ENCODE measurements at regions not wholly inside any gene's neighbourhood (a gene's known extent, or its start where the extent isn't known, plus 50 kb on each side); places are given as distances from the start of the nearest gene placed in this dataset.

DNA sequence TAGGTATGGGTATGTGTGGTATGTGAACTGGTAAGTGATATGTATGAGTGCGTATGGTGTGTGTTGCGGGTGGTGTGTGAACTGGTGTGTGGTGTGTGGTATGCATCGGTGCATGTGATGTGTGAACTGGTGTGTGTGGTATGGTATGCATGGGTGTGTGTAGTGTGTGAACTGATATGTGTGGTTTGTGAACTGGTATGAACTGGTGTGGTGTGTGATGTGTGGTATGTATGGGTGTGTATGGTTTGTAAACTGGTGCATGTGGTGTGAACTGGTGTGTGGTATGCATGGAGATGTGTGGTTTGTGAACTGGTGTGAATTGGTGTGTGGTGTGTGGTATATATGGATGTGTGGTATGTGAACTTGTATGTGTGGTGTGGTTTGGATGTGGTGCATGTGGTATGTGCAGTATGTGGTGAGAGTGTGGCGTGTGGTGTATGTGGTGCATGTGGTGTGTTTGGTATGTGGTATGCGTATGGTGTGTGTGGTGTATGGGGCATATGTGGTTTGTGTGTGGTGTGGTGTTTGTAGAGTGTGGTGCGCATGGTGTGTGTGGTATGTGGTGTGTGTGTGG, 208.9 kb upstream of the TNP1 start:
- no peaks in the 10 kb centered on the region for H3K9me3 Mint-ChIP-seq
- no peak overlapping the region for H3K27ac Mint-ChIP-seq
- H3K27me3 Mint-ChIP-seq (ENCODE audit: low read depth), result peaks cover 4% of the 10 kb centered on the region
- H3K4me1 Mint-ChIP-seq (ENCODE audit: low read depth), result no peaks in the 10 kb centered on the region
- H3K4me3 Mint-ChIP-seq, result no peak overlapping the region
- H3K36me3 Mint-ChIP-seq (ENCODE audit: low read depth), result no peaks in the 10 kb centered on the region

DNA sequence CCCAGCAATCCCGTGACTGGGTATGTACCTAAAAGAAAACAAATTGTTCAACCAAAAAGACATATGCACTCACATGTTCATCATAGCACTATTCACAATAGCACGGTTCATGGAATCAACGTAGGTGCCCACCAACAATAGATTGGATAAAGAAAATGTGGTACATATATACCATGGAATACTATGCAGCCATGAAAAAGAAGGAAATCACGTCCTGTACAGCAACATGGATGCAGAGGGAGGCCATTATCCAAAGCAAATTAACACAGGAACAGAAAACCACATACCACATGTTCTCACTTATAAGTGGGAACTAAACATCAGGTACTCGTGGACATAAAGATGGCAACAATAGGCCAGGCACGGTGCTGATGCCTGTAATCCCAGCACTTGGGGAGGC, 207.9 kb upstream of the TNP1 start:
- Mint-ChIP-seq H3K4me3 (no peak overlapping the region), H3K4me1 (ENCODE audit: low read depth) (no peaks in the 10 kb centered on the region), H3K36me3 (ENCODE audit: low read depth) (no peaks in the 10 kb centered on the region), H3K27ac (no peak overlapping the region), H3K27me3 (ENCODE audit: low read depth) (peaks cover 11% of the 10 kb centered on the region), H3K9me3 (no peaks in the 10 kb centered on the region)

DNA sequence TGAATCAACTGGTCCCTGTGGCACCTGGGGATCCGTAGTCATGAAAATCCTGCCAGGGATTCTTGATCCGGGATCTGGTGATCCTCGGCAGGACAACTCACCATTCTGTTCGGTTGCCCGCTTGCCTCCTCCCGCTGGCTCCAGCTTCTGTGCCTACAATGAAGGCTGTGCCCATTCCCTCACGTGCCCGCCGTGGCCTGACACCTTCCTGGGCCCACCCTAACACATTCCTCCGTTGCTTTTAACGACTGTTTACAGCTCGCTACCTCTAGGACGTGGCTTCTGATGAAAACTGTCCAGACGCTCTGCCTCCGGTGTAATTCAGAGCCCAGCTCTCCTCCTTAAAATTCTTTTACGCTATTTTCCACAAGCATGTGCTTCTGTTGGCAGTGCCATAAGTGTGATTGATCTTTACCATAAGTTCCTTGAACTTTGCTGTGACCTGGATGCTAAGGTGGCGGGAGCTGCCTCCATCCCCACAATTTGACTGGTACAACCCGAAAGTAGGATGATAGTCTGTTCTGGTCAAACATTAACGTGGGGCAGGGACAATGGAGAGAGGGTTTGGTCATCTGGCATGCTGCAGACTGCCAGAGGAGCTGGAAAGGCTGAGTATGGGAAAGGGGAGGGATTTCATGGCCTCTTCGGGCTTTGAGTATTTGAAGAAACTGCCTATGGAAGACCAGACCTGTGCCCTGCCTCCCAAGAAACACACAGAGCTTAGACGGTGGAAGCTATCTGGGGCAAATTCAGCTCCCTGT, 206.8 kb upstream of the TNP1 start:
- peaks cover 12% of the 10 kb centered on the region for H3K27me3 Mint-ChIP-seq (ENCODE audit: low read depth)
- no peak overlapping the region for H3K4me3 Mint-ChIP-seq
- no peaks in the 10 kb centered on the region for H3K4me1 Mint-ChIP-seq (ENCODE audit: low read depth)
- H3K27ac Mint-ChIP-seq, result no peak overlapping the region
- no peaks in the 10 kb centered on the region for H3K9me3 Mint-ChIP-seq
- no peaks in the 10 kb centered on the region for H3K36me3 Mint-ChIP-seq (ENCODE audit: low read depth)

DNA sequence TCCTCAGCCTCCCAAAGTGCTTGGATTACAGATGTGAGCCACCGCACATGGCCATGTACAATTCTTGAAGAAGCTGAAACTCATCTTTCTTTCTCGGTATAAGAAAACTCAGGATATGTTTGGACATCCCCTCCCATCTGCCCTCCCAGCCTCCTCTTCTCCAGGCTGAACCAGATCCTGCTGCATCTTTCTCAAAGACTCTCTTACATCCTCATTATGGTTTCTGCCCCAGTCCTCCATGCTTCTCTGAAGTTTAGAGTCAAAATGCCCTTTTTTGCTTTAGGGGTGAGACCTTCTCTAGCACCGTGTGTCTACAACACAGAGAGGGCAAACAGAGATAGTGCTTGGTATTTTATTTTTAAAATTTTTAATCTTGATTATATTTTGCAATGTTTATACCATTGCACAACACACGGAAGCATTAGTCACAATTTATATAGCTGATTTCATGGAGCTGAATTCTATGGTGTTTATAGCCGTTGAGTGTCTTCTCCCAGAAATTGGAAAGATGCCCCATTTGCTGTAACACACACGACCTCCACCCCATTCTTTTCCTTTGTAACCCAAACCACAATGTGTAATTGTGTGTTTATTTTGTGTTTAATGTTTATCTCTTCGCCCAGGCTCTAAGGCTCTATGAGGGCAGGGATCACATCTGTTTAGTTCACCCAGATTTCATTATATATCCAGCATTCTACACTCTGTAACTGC, 206.0 kb upstream of the TNP1 start:
- H3K9me3 Mint-ChIP-seq, result no peaks in the 10 kb centered on the region
- no peak overlapping the region for H3K27ac Mint-ChIP-seq
- no peaks in the 10 kb centered on the region for H3K36me3 Mint-ChIP-seq (ENCODE audit: low read depth)
- no peaks in the 10 kb centered on the region for H3K4me1 Mint-ChIP-seq (ENCODE audit: low read depth)
- H3K4me3 Mint-ChIP-seq, result no peak overlapping the region
- H3K27me3 Mint-ChIP-seq (ENCODE audit: low read depth), result peaks cover 12% of the 10 kb centered on the region

DNA sequence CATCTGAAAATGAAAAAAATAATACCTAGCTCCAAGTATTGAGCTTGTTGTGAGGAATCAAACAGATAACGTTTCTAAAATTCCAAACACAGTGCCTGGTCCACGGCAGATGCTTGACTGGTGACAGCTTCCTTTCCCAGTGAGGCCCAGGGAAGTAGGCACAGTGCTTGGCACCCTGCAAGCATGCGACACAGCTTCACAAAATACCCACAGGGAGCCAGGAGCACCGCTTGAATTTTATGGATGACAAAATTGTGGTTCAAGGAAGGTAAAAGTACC, 205.1 kb upstream of the TNP1 start:
- H3K4me3 Mint-ChIP-seq, result no peak overlapping the region

DNA sequence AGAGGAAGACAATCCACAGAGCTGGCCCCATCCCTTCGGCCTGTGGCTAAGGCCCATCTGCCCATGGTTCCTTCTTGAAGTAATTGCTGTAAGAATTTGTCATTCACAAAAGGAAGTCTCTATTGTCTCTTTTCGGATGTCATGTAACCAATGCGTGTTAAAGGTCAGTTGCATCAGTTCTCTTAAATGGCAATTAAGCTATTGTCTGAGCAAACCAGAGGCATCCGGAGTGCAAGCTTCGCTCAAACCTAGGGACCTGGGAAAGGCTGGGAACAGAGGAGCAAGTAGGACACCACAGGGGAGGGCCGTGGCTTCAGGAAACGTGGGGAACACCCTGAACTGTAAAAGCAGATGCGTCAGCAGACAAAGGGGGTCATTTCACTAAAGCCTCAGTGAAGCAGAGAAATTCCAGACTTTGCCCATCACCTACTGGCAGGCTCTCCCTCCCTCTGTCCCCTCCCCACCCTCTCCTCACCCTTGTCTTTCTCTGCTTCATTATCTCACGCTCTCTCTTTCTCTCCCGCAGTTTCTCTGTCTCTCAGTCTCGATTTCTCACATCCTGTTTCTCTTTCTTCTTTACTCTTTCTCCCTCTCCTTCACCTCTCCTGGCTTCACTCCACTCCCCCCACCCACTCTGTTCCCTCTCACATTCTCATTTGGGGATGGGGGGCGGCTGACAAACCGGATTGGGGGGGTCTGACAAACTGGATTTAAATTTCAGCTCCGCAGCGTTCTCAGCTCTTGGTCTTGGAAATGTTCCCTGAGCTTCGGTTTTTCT, 204.6 kb upstream of the TNP1 start:
- H3K27me3 Mint-ChIP-seq (ENCODE audit: low read depth), result peaks cover 12% of the 10 kb centered on the region
- no peaks in the 10 kb centered on the region for H3K9me3 Mint-ChIP-seq
- no peak overlapping the region for H3K4me3 Mint-ChIP-seq
- no peak overlapping the region for H3K27ac Mint-ChIP-seq
- H3K36me3 Mint-ChIP-seq (ENCODE audit: low read depth), result no peaks in the 10 kb centered on the region
- no peaks in the 10 kb centered on the region for H3K4me1 Mint-ChIP-seq (ENCODE audit: low read depth)

More for the DNA sequence above, 205.1 kb upstream of the TNP1 start:
- Mint-ChIP-seq H3K27ac (no peak overlapping the region), H3K36me3 (ENCODE audit: low read depth) (no peaks in the 10 kb centered on the region), H3K4me1 (ENCODE audit: low read depth) (no peaks in the 10 kb centered on the region), H3K27me3 (ENCODE audit: low read depth) (peaks cover 12% of the 10 kb centered on the region), H3K9me3 (no peaks in the 10 kb centered on the region)

DNA sequence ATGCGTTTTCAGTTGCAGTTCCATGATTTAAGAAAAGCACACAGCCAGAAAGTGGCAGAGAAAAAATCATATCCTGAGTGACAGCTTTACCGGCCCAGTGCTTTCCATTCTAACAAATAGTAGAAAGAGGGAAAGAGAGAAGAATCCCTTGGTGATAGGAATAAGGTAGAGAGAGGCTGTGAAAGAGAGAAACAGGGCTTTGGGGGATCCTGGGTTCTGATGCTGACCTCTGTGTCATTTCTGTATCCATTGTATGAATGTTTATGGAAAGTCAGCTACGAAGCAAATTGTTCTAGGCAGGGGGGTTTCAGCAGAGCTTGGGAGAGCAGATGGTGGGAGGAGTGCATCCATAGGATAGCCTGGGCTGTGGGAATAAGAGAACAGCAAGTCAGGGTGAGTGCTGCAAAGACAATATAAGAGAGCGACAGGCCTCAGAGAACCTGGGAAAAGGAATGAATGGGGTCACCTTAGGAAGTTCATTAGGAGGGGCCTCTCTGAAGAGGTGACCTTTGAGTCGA, 203.4 kb upstream of the TNP1 start:
- Mint-ChIP-seq H3K4me1 (ENCODE audit: low read depth) (no peaks in the 10 kb centered on the region), H3K36me3 (ENCODE audit: low read depth) (no peaks in the 10 kb centered on the region), H3K4me3 (no peak overlapping the region), H3K9me3 (no peaks in the 10 kb centered on the region), H3K27ac (no peak overlapping the region), H3K27me3 (ENCODE audit: low read depth) (peaks cover 12% of the 10 kb centered on the region)

DNA sequence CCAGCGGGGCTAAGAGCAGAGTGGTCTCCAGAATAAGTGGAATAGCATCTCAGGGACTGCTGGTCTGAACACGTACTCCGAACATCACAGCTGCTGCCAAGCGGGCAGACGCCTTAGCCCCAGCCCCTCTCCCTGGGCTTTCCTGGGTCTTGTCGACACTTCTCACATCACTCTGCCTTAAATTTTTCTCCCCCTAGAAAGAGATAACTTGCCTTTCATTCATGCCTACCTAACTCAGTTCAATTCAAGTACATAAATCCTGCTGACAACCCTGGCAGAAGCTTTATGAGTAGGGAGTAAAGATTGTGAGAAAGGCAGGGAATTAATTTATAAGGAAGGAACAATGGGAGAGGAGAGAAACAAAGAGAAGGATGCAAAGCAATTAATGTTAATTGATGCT, 202.9 kb upstream of the TNP1 start:
- H3K27me3 Mint-ChIP-seq (ENCODE audit: low read depth), result peaks cover 12% of the 10 kb centered on the region
- H3K4me3 Mint-ChIP-seq, result no peak overlapping the region
- no peaks in the 10 kb centered on the region for H3K36me3 Mint-ChIP-seq (ENCODE audit: low read depth)
- no peaks in the 10 kb centered on the region for H3K9me3 Mint-ChIP-seq
- H3K27ac Mint-ChIP-seq, result no peak overlapping the region
- H3K4me1 Mint-ChIP-seq (ENCODE audit: low read depth), result no peaks in the 10 kb centered on the region

DNA sequence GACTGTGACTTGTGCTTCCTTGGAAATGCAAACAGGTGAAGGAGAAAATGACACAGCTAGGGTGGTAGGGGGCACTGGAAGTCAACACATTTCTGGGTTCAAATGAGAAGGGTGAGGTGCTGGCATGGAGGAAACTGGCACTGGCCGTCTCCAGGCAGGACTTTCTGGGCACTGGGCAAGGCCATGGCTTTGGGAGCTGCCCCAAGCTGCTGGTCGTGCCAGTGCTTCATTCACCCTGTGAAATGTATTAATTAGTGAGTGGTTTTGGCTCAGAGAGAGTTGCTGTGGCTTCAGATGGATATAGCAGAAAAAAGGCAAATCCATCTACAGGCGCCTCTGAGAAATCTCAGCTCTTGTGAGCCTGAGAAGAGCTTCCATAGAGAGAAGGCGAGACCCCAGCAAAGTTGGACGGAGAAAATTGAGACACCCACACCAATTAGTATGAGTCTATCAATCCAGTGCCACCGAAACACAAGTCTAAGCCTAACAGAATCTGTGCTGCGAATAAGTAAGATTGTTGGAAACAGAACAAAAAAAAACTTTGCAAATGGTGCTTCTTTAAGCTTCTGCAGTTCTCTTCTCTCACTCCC, 202.1 kb upstream of the TNP1 start:
- Mint-ChIP-seq H3K27me3 (ENCODE audit: low read depth) (peaks cover 12% of the 10 kb centered on the region), H3K4me1 (ENCODE audit: low read depth) (no peaks in the 10 kb centered on the region), H3K36me3 (ENCODE audit: low read depth) (no peaks in the 10 kb centered on the region), H3K27ac (no peak overlapping the region), H3K4me3 (no peak overlapping the region), H3K9me3 (no peaks in the 10 kb centered on the region)

DNA sequence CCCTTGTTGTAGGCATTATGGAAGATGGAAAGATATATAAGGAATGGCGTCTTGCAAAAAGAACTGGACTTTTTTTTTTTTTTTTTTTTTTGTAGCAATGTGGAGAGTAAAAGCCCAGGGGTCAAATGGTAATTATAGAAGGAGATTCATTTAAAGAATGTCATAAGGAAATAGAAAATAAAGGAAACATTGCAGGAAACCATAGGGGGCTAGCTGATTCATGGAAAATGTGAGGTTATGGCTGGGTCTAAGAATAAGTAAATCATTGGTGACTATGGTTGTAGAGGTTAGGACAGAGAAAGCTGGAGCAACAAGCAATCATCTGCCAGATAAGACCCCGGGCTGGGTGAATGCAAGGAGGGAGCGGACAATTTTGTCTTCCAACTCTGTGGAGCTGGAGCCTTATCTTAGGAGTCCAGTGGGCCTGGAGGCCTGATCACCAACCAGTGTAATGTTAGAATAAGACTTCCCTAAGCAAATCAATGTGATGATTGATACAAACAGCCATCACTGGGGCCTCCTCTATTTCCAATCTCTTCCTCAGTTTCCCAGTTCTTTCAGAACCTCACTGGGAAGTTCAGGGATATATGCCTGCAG, 201.2 kb upstream of the TNP1 start:
- Mint-ChIP-seq H3K36me3 (ENCODE audit: low read depth) (no peaks in the 10 kb centered on the region), H3K4me1 (ENCODE audit: low read depth) (no peaks in the 10 kb centered on the region), H3K27ac (no peak overlapping the region), H3K27me3 (ENCODE audit: low read depth) (peaks cover 8% of the 10 kb centered on the region), H3K9me3 (no peaks in the 10 kb centered on the region), H3K4me3 (no peak overlapping the region)

DNA sequence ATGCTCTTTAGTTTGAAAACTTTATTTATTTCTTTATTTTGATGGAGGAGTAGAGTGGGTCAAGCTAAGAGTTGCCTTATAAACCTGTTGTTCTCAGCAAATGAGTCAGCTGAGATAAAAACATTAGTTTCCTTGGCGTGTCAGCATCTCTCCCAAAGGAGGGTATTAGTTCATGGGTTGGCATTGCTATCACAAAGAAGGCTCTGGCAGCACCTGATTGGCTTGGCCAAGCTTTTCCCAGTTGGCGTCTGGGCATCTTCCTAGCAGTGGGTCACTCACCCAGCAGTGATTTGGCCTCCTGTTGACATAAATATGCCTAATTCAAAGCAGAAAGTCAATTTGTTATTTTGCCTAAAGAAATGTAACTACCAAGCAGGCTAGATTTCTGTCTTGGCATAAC, 200.7 kb upstream of the TNP1 start:
- no peaks in the 10 kb centered on the region for H3K4me1 Mint-ChIP-seq (ENCODE audit: low read depth)
- no peaks in the 10 kb centered on the region for H3K36me3 Mint-ChIP-seq (ENCODE audit: low read depth)
- H3K4me3 Mint-ChIP-seq, result no peak overlapping the region
- H3K27ac Mint-ChIP-seq, result no peak overlapping the region
- peaks cover 8% of the 10 kb centered on the region for H3K27me3 Mint-ChIP-seq (ENCODE audit: low read depth)
- no peaks in the 10 kb centered on the region for H3K9me3 Mint-ChIP-seq

DNA sequence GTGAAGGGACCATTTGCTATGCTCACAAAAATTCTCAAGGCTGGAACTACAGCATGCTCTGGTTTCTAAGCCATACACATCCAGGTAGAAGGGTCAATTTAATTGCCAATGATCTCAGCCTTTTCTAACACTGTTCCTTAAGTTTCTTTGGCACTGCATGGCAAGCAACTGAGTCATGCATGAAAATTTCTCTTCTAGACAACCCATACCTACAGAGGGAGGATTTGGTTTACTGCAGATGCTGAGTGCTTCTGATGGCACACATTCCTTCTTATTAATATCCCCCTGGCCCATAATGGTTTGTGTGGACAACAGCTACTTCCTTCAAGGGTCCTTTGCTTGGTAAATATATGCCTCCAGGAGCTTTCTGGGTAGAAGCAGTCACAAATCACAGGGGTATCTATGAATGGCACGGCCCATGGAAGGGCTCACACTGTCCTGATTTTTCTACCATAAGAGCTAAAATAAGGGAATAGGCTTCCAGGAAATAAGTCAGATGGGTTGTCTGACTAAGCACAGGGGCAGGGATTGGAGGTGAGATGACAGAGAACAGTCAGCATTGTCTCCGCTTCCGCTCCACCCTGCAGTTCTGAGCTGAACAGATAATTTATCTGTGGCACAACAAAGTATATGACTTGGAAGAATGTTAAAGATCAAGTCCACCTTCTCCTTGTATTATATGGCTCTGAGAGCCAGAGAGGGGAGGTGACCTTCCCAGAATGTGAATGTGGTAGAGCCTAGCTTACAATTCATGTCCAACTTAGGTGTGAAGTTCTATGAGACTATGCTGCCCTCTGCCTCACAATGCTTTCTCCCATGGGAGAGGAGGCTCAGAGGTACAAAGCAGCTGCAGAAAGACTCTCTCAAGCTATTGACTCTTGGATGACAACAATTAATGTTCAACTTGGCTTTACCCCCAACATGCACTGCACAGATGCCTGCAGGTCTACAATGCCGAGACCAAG, 199.2 kb upstream of the TNP1 start:
- Mint-ChIP-seq H3K9me3 (no peaks in the 10 kb centered on the region), H3K4me3 (no peak overlapping the region), H3K4me1 (ENCODE audit: low read depth) (no peaks in the 10 kb centered on the region), H3K36me3 (ENCODE audit: low read depth) (no peaks in the 10 kb centered on the region), H3K27me3 (ENCODE audit: low read depth) (peaks cover 8% of the 10 kb centered on the region), H3K27ac (no peak overlapping the region)

DNA sequence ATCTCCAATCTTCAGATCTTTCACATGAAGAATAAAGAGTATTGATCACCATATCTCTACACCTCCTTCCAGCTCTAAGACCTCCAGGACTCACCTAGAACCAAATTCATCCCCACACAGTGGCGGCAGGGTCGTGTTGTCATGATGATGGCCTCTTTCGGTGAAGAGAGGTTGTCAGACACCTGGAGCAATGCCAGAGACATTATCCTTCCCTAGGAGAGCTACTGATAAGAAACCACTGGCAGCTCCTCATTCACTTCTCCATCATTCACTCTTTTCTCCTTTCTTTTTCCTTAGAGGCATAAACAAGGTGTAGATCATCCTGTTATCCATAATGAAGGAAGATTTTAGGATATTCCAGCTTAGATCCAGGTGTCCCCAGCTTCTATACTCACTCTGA, 197.9 kb upstream of the TNP1 start:
- Mint-ChIP-seq H3K4me3 (no peak overlapping the region), H3K36me3 (ENCODE audit: low read depth) (no peaks in the 10 kb centered on the region), H3K27ac (no peak overlapping the region), H3K4me1 (ENCODE audit: low read depth) (no peaks in the 10 kb centered on the region), H3K9me3 (no peaks in the 10 kb centered on the region), H3K27me3 (ENCODE audit: low read depth) (peaks cover under 1% of the 10 kb centered on the region)

Data from T-helper 1 cell treated with Interleukin-12 subunit alpha and Interleukin-12 subunit beta and Interleukin-4 antibody, amounts not matched to agents 30 μg/mL and 1 μg/mL, for 36 hours (primary cell).